ENCODE measurements at regions not wholly inside any gene's neighbourhood (a gene's known extent, or its start where the extent isn't known, plus 50 kb on each side); places are given as distances from the start of the nearest gene placed in this dataset.

DNA sequence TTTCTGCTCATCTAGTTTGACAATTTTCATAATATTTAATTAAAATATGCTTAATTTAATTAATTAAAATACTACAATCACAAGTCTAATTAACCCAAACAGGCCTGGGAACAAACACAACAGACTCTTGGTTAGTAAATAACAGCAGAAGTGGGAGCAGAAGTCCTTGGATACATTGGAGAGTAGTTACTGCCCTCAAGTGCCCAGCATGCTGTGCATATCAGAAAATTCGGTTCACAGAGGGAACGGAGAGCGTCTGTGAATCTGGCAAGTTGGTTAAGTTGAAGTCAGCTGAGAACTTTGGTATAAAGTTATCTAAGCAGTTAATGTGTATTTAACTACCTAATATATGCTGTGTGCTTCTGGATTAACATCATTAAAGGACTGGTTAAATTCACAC lies 87.0 kb upstream of the ATG10 start:
- no peaks in the 10 kb centered on the region for H3K36me3 ChIP-seq (ENCODE audit: control insufficient read depth in 2 of 2, extremely low read depth in 1 of 2, insufficient read depth in 2 of 2, low read length in 2 of 2)
- H3K9ac ChIP-seq (ENCODE audit: control insufficient read depth, extremely low read depth, insufficient read depth, low read length): no peak overlapping the region
- no peaks in the 10 kb centered on the region for H3K9me1 ChIP-seq (ENCODE audit: control insufficient read depth, extremely low read depth, insufficient read depth, low read length)
- H3K4me1 ChIP-seq (ENCODE audit: control insufficient read depth, extremely low read depth, insufficient read depth, low read length): no peaks in the 10 kb centered on the region
- TF ChIP-seq, protein P1, sequence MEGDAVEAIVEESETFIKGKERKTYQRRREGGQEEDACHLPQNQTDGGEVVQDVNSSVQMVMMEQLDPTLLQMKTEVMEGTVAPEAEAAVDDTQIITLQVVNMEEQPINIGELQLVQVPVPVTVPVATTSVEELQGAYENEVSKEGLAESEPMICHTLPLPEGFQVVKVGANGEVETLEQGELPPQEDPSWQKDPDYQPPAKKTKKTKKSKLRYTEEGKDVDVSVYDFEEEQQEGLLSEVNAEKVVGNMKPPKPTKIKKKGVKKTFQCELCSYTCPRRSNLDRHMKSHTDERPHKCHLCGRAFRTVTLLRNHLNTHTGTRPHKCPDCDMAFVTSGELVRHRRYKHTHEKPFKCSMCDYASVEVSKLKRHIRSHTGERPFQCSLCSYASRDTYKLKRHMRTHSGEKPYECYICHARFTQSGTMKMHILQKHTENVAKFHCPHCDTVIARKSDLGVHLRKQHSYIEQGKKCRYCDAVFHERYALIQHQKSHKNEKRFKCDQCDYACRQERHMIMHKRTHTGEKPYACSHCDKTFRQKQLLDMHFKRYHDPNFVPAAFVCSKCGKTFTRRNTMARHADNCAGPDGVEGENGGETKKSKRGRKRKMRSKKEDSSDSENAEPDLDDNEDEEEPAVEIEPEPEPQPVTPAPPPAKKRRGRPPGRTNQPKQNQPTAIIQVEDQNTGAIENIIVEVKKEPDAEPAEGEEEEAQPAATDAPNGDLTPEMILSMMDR (optimal IDR thresholded peaks at IDR 0.05 in 1 of 3, IDR thresholded peaks at IDR 0.05 in 1 of 3, conservative IDR thresholded peaks at IDR 0.05 in 1 of 3; ENCODE audit: extremely low read depth in 1 of 3, insufficient read depth in 2 of 3, low read length in 3 of 3): peak in 1 of 3 experiments; percentile 17
- TF ChIP-seq EZH2 (IDR thresholded peaks at IDR 0.05; ENCODE audit: low read length): no peak
- FAIRE-seq (no peak), DNase-seq (ENCODE audit: low read depth, low spot score) (no peak)
- H3K9me3 ChIP-seq (ENCODE audit: control insufficient read depth, low read depth, low read length): no peaks in the 10 kb centered on the region
- no peaks in the 10 kb centered on the region for H3K27me3 ChIP-seq (ENCODE audit: control insufficient read depth, extremely low read depth, insufficient read depth, low read length)
- H3K4me2 ChIP-seq (ENCODE audit: control insufficient read depth, extremely low read depth, insufficient read depth, low read depth, low read length): no peak overlapping the region
- no peak overlapping the region for H2AFZ ChIP-seq (ENCODE audit: control insufficient read depth, low read length)
- H3K4me3 ChIP-seq (ENCODE audit: control insufficient read depth in 2 of 3, extremely low read depth in 1 of 3, insufficient read depth in 2 of 3, low read depth in 1 of 3, low read length in 3 of 3): no peak overlapping the region
- dilution Hi-C loops (cut with MboI; ENCODE audit: extremely low pct_ligation_motif_present, low sequenced_read_pairs): no loop called here
- H4K20me1 ChIP-seq (ENCODE audit: control insufficient read depth, extremely low read depth, insufficient read depth, low read length): no peaks in the 10 kb centered on the region
- H3K27ac ChIP-seq (ENCODE audit: control insufficient read depth, insufficient read depth, low read length): no peak overlapping the region
- no peaks in the 10 kb centered on the region for H3K79me2 ChIP-seq (ENCODE audit: control insufficient read depth, insufficient read depth, low read length)

DNA sequence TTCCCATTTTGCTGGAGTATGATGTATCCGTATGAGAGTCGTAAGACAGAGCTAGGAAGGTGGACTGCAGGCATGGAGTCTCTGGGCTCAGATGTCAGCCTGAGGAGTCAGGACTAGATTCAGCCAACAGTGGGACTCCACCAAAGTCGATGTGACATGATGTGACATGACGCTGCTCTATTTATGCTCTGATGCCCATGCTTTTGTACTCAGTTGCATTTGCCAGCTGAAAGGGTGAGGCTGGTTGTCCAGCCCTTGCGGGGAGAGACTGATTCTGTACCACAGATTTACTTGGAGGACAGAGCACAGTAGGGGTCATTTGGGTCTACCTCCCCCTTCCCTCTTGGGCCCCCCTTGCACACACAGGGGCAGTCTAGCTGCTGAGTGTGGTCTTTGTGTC lies 88.5 kb upstream of the ATG10 start:
- no peak overlapping the region for H3K4me2 ChIP-seq (ENCODE audit: control insufficient read depth, extremely low read depth, insufficient read depth, low read depth, low read length)
- H3K4me3 ChIP-seq (ENCODE audit: control insufficient read depth in 2 of 3, extremely low read depth in 1 of 3, insufficient read depth in 2 of 3, low read depth in 1 of 3, low read length in 3 of 3): no peak overlapping the region
- FAIRE-seq (no peak), DNase-seq (ENCODE audit: low read depth, low spot score) (no peak)
- no peaks in the 10 kb centered on the region for H3K79me2 ChIP-seq (ENCODE audit: control insufficient read depth, insufficient read depth, low read length)
- H4K20me1 ChIP-seq (ENCODE audit: control insufficient read depth, extremely low read depth, insufficient read depth, low read length): no peaks in the 10 kb centered on the region
- dilution Hi-C loops (cut with MboI; ENCODE audit: extremely low pct_ligation_motif_present, low sequenced_read_pairs): no loop called here
- H3K36me3 ChIP-seq (ENCODE audit: control insufficient read depth in 2 of 2, extremely low read depth in 1 of 2, insufficient read depth in 2 of 2, low read length in 2 of 2): no peaks in the 10 kb centered on the region
- H3K9me3 ChIP-seq (ENCODE audit: control insufficient read depth, low read depth, low read length): no peaks in the 10 kb centered on the region
- no peaks in the 10 kb centered on the region for H3K4me1 ChIP-seq (ENCODE audit: control insufficient read depth, extremely low read depth, insufficient read depth, low read length)
- no peak overlapping the region for H2AFZ ChIP-seq (ENCODE audit: control insufficient read depth, low read length)
- H3K27me3 ChIP-seq (ENCODE audit: control insufficient read depth, extremely low read depth, insufficient read depth, low read length): no peaks in the 10 kb centered on the region
- TF ChIP-seq EZH2 (IDR thresholded peaks at IDR 0.05; ENCODE audit: low read length): no peak
- TF ChIP-seq, protein P1 (optimal IDR thresholded peaks at IDR 0.05 in 1 of 3, IDR thresholded peaks at IDR 0.05 in 1 of 3, conservative IDR thresholded peaks at IDR 0.05 in 1 of 3; ENCODE audit: extremely low read depth in 1 of 3, insufficient read depth in 2 of 3, low read length in 3 of 3): no peak
- H3K9ac ChIP-seq (ENCODE audit: control insufficient read depth, extremely low read depth, insufficient read depth, low read length): no peak overlapping the region
- no peaks in the 10 kb centered on the region for H3K9me1 ChIP-seq (ENCODE audit: control insufficient read depth, extremely low read depth, insufficient read depth, low read length)
- no peak overlapping the region for H3K27ac ChIP-seq (ENCODE audit: control insufficient read depth, insufficient read depth, low read length)
